ENCODE measurements at regions not wholly inside any gene's neighbourhood (a gene's known extent, or its start where the extent isn't known, plus 50 kb on each side); places are given as distances from the start of the nearest gene placed in this dataset.

- TF ChIP-seq CTCF (IDR thresholded peaks at IDR 0.05) (no peak), POLR2A (IDR thresholded peaks at IDR 0.05) (no peak)
Observed at GRCh38 chr18:46278481-46279465, 174.6 kb downstream of the HAUS1 start.

Measured in Peyer's patch (tissue), 4 donors.